ENCODE measurements at regions not wholly inside any gene's neighbourhood (a gene's known extent, or its start where the extent isn't known, plus 50 kb on each side); places are given as distances from the start of the nearest gene placed in this dataset.

DNA sequence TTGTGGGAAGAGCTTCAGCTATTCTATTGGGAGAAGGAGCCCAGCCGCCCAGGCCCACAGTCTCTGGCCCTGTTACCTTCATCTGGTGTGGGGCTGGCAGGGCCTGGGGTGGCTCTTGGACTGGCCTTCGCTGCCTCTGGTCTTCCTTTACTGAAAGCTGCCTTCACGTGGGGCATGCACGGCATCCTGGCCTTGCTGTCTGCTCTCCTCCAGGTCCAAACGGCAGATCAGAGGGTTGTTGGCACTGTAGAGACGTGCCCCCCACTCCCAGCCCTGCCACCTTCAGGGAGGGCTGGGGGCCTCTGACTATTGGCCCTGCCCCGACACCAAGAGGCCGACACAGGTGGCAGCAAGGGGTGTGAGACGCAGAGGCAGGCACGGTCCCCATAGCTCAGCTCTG is 291.3 kb upstream of the IRX1 start:
- Histone ChIP-seq H3K36me3 (no peaks in the 10 kb centered on the region), H3K9me3 (no peaks in the 10 kb centered on the region), H3K4me1 (no peaks in the 10 kb centered on the region), H3K4me3 (no peak overlapping the region), H3K27ac (no peak overlapping the region), H3K27me3 (no peaks in the 10 kb centered on the region)
- TF ChIP-seq CTCF (IDR thresholded peaks at IDR 0.05): no peak
- TF ChIP-seq POLR2A (IDR thresholded peaks at IDR 0.05): no peak
- TF ChIP-seq POLR2AphosphoS5 (IDR thresholded peaks at IDR 0.05): no peak
- DNase-seq (ENCODE audit: low spot score in 2 of 2): no peak
- intact Hi-C loops (cut with DNase I; ENCODE audit: low total_unique reads): no loop called here

- Histone ChIP-seq H3K27me3 (no peaks in the 10 kb centered on the region), H3K4me3 (no peak overlapping the region), H3K4me1 (no peaks in the 10 kb centered on the region), H3K9me3 (no peaks in the 10 kb centered on the region), H3K36me3 (no peaks in the 10 kb centered on the region), H3K27ac (no peak overlapping the region)
- no peak for DNase-seq (ENCODE audit: low spot score in 2 of 2)
- TF ChIP-seq POLR2AphosphoS5 (IDR thresholded peaks at IDR 0.05) (no peak), CTCF (IDR thresholded peaks at IDR 0.05) (no peak), POLR2A (IDR thresholded peaks at IDR 0.05) (no peak)
- intact Hi-C loops (cut with DNase I; ENCODE audit: low total_unique reads): loop anchor here (2.0 kb wide), 1 partner anchor 21 kb away; no protein-coding TSS in a partner anchor
Measured at GRCh38 chr5:3303777-3304176, 291.9 kb upstream of the IRX1 start.

DNA sequence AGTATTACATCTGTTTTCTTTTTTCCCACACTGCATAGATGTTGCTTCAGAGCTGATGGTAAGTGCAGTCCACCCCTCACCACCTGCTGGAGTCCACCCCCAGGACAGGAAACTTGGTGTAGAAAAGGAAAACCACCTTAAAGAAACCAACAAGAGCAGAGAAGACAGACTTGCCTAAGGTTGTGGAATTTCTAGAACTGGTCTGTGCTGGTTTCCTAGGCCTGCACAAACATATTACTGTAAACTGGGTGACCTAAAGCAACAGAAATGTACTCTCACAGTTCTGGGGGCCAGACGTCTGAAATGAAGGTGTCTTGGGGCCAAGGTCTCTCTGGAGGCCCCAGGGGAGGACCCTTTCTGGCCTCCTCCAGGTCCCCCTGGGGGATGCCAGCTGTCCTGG is 293.4 kb upstream of the IRX1 start:
- no peak overlapping the region for H3K4me3 ChIP-seq
- TF ChIP-seq POLR2AphosphoS5 (IDR thresholded peaks at IDR 0.05) (no peak), POLR2A (IDR thresholded peaks at IDR 0.05) (no peak), CTCF (IDR thresholded peaks at IDR 0.05) (no peak)
- H3K27me3 ChIP-seq: no peaks in the 10 kb centered on the region
- no peak overlapping the region for H3K27ac ChIP-seq
- H3K9me3 ChIP-seq: no peaks in the 10 kb centered on the region
- no peaks in the 10 kb centered on the region for H3K36me3 ChIP-seq
- intact Hi-C loops (cut with DNase I; ENCODE audit: low total_unique reads): loop anchor here (2.0 kb wide), 1 partner anchor 23 kb away; no protein-coding TSS in a partner anchor
- H3K4me1 ChIP-seq: no peaks in the 10 kb centered on the region
- DNase-seq (ENCODE audit: low spot score in 2 of 2): no peak

DNA sequence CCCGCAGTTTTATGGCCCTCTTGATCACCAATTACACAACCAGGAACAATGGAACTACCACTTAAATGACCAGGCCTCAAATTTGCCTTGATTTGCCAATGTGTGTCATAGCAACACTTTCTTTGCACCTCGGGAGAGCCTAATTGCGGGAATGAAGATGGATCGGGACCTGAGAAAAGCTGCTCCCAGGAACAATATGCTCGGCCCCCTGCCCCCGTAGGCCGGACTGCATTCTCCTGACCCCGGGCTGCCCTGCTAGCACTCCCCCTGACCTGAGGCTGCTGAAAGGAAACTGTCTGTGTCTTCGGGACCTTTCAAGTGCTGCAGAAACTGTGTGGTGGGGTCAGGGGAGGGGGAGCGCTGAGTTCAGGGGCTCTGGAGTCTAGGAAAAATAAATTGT is 294.3 kb upstream of the IRX1 start:
- intact Hi-C loops (cut with DNase I; ENCODE audit: low total_unique reads): no loop called here
- TF ChIP-seq POLR2A (IDR thresholded peaks at IDR 0.05) (no peak), CTCF (IDR thresholded peaks at IDR 0.05) (no peak), POLR2AphosphoS5 (IDR thresholded peaks at IDR 0.05) (no peak)
- Histone ChIP-seq H3K27me3 (no peaks in the 10 kb centered on the region), H3K4me3 (no peak overlapping the region), H3K36me3 (no peaks in the 10 kb centered on the region), H3K27ac (no peak overlapping the region), H3K9me3 (no peaks in the 10 kb centered on the region), H3K4me1 (no peaks in the 10 kb centered on the region)
- no peak for DNase-seq (ENCODE audit: low spot score in 2 of 2)

GRCh38 chr5:3300726-3301125 is 294.9 kb upstream of the IRX1 start:
- intact Hi-C loops (cut with DNase I; ENCODE audit: low total_unique reads): no loop called here
- Histone ChIP-seq H3K27me3 (no peaks in the 10 kb centered on the region), H3K36me3 (no peaks in the 10 kb centered on the region), H3K4me3 (no peak overlapping the region), H3K4me1 (no peaks in the 10 kb centered on the region), H3K27ac (no peak overlapping the region), H3K9me3 (peaks cover 0 to 5% of the 10 kb centered on the region in 2 donors)
- no peak for DNase-seq (ENCODE audit: low spot score in 2 of 2)
- TF ChIP-seq POLR2AphosphoS5 (IDR thresholded peaks at IDR 0.05) (no peak), POLR2A (IDR thresholded peaks at IDR 0.05) (no peak), CTCF (IDR thresholded peaks at IDR 0.05) (no peak)

Measured in breast epithelium (tissue), 4 donors.